NB4 (cell line): ENCODE measurements at regions not wholly inside any gene's neighbourhood (a gene's known extent, or its start where the extent isn't known, plus 50 kb on each side); places are given as distances from the start of the nearest gene placed in this dataset.

Source experiments
- MAX ChIP-seq: IDR thresholded peaks from 2 replicates; pipeline ENCODE4 v1.6.1; 2011; ENCODE audit warnings: low read depth, low read length
- MYC ChIP-seq: IDR thresholded peaks from 2 replicates; pipeline ENCODE4 v1.6.1; 2011; ENCODE audit warnings: low read depth, low read length
- POLR2A ChIP-seq: IDR thresholded peaks from 2 replicates; pipeline ENCODE4 v1.6.1; 2011; ENCODE audit warnings: mild to moderate bottlenecking; ENCODE audit not compliant: insufficient read length; ENCODE audit errors: extremely low read depth
- TF ChIP-seq, protein P1 (sequence below): IDR thresholded peaks from one replicate; pipeline ENCODE4 v1.5.1; 2012; ENCODE audit warnings: low read depth, low read length

DNA sequence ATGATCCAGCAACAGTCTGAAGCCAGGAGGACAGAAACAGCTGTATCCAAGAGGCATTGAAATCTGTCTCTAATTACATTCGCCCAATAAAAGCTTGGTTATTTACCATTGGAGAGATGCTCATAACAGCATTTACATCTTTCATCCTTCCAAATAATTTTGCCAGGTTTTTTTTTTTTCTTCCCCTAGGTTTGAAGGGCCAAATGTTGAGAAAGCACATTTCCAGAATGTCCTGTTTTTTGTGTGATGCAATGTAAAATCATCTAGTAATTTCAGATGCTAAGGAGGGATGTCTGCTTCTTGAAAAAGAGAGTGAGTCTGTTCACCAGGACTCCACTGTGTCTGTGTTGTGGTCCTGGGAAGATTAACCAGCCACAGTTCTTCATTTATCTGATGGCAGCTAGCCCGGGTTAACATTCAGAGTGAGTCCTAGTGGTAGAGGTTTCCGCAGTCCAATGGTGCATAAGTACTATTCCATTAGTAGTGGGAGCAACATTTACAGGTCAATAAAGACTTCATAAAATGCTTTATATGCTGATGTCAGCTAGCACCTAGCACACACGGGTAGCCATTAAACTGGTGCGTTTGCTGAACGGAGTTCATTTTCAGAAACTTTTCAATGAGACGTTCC, 406.8 kb downstream of the STIM2 start:
- TF ChIP-seq, protein P1, sequence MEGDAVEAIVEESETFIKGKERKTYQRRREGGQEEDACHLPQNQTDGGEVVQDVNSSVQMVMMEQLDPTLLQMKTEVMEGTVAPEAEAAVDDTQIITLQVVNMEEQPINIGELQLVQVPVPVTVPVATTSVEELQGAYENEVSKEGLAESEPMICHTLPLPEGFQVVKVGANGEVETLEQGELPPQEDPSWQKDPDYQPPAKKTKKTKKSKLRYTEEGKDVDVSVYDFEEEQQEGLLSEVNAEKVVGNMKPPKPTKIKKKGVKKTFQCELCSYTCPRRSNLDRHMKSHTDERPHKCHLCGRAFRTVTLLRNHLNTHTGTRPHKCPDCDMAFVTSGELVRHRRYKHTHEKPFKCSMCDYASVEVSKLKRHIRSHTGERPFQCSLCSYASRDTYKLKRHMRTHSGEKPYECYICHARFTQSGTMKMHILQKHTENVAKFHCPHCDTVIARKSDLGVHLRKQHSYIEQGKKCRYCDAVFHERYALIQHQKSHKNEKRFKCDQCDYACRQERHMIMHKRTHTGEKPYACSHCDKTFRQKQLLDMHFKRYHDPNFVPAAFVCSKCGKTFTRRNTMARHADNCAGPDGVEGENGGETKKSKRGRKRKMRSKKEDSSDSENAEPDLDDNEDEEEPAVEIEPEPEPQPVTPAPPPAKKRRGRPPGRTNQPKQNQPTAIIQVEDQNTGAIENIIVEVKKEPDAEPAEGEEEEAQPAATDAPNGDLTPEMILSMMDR, result no peak
- TF ChIP-seq POLR2A (no peak), MAX (no peak), MYC (no peak)
